WTC11 (cell line): ENCODE measurements at regions not wholly inside any gene's neighbourhood (a gene's known extent, or its start where the extent isn't known, plus 50 kb on each side); places are given as distances from the start of the nearest gene placed in this dataset.

ENCODE experiments used
- ATAC-seq: fragments of 200-7000 bp; cut with Tn5 transposase; 2 replicates; pipeline ENCODE4 v1.10.0; 2021; ENCODE audit warnings: mild to moderate bottlenecking, moderate library complexity
- CTCF ChIA-PET: fragments of 300-600 bp; sonication (Branson Sonifier 250); formaldehyde crosslinking; loops from one replicate; lab custom pipeline; 2021; ENCODE audit warnings: antibody characterized with exemption; lab: Charles Lee
- POLR2A ChIA-PET: fragments of 350-600 bp; sonication (Branson Sonifier 250); formaldehyde crosslinking; loops from one replicate; lab custom pipeline; 2021; ENCODE audit warnings: antibody characterized with exemption; lab: Charles Lee
- DNase-seq: peaks from one replicate; pipeline ENCODE4 v3.0.0; 2021; ENCODE audit warnings: low spot score
- H3K27ac Mint-ChIP-seq: 2 replicates; pipeline ENCODE4 v1.8.0; 2021; ENCODE audit warnings: mixed read lengths
- H3K27me3 Mint-ChIP-seq: 2 replicates; pipeline ENCODE4 v1.8.0; 2021; ENCODE audit warnings: low read depth, mild to moderate bottlenecking, moderate library complexity, mixed read lengths
- H3K36me3 Mint-ChIP-seq: 2 replicates; pipeline ENCODE4 v1.8.0; 2021; ENCODE audit warnings: mixed read lengths
- H3K4me1 Mint-ChIP-seq: 2 replicates; pipeline ENCODE4 v1.8.0; 2022; ENCODE audit warnings: mixed read lengths
- H3K4me3 Mint-ChIP-seq: 2 replicates; pipeline ENCODE4 v1.8.0; 2021; ENCODE audit warnings: mild to moderate bottlenecking, moderate library complexity, mixed read lengths
- H3K9me3 Mint-ChIP-seq: 2 replicates; pipeline ENCODE4 v1.8.0; 2021; ENCODE audit warnings: mixed read lengths
- CBFB ChIP-seq: sonication (generic); formaldehyde crosslinking; IDR thresholded peaks from 2 replicates; pipeline ENCODE4 v1.8.1; 2022; ENCODE audit warnings: mild to moderate bottlenecking, low read depth, missing genetic modification reagents
- GABPB1 ChIP-seq: sonication (generic); formaldehyde crosslinking; IDR thresholded peaks from 2 replicates; pipeline ENCODE4 v1.8.1; 2023; ENCODE audit warnings: mild to moderate bottlenecking, missing genetic modification reagents
- GRHL2 ChIP-seq: fragments of 250-450 bp; sonication (Bioruptor Pico); IDR thresholded peaks from 2 replicates; pipeline ENCODE4 v1.8.0; 2022; ENCODE audit warnings: mild to moderate bottlenecking, moderate library complexity; ENCODE audit not compliant: insufficient replicate concordance, severe bottlenecking
- JUN ChIP-seq: sonication (generic); formaldehyde crosslinking; IDR thresholded peaks from 2 replicates; pipeline ENCODE4 v1.8.0; 2023; ENCODE audit warnings: mild to moderate bottlenecking, missing genetic modification reagents
- NR3C1 ChIP-seq: sonication (generic); formaldehyde crosslinking; conservative IDR thresholded peaks from 2 replicates; pipeline ENCODE4 v1.8.1; 2023; ENCODE audit warnings: low read depth, mild to moderate bottlenecking, missing genetic modification reagents
- SOX15 ChIP-seq: fragments of 250-450 bp; sonication (Bioruptor Pico); IDR thresholded peaks from 2 replicates; pipeline ENCODE4 v1.9.0; 2021; ENCODE audit warnings: mild to moderate bottlenecking
- SP1 ChIP-seq: sonication (generic); formaldehyde crosslinking; conservative IDR thresholded peaks from 2 replicates; pipeline ENCODE4 v1.8.1; 2022; ENCODE audit warnings: missing genetic modification reagents
- TCF7 ChIP-seq: sonication (generic); formaldehyde crosslinking; IDR thresholded peaks from 2 replicates; pipeline ENCODE4 v1.8.0; 2022; ENCODE audit warnings: mild to moderate bottlenecking, low read depth, missing genetic modification reagents, moderate library complexity
- TP53 ChIP-seq: sonication (generic); formaldehyde crosslinking; IDR thresholded peaks from 2 replicates; pipeline ENCODE4 v1.8.1; 2023; ENCODE audit warnings: mild to moderate bottlenecking, missing genetic modification reagents
- ZNF232 ChIP-seq: sonication (generic); formaldehyde crosslinking; IDR thresholded peaks from 2 replicates; pipeline ENCODE4 v1.8.0; 2022; ENCODE audit warnings: mild to moderate bottlenecking, missing genetic modification reagents
- ZNF263 ChIP-seq: sonication (generic); formaldehyde crosslinking; IDR thresholded peaks from 2 replicates; pipeline ENCODE4 v1.8.1; 2022; ENCODE audit warnings: low read depth, mild to moderate bottlenecking, moderate library complexity, missing genetic modification reagents
- TF ChIP-seq, protein P1 (sequence below): sonication (generic); formaldehyde crosslinking; IDR thresholded peaks from 2 replicates; pipeline ENCODE4 v1.8.0; 2023; ENCODE audit warnings: mild to moderate bottlenecking, missing genetic modification reagents
- TF ChIP-seq, protein P2 (sequence below): fragments of 250-450 bp; sonication (Bioruptor Pico); IDR thresholded peaks from 2 replicates; pipeline ENCODE4 v1.9.0; 2021; ENCODE audit warnings: mild to moderate bottlenecking, borderline replicate concordance
- TF ChIP-seq, protein P3 (sequence below): sonication (generic); formaldehyde crosslinking; IDR thresholded peaks from 2 replicates; pipeline ENCODE4 v1.8.0; 2022; ENCODE audit warnings: mild to moderate bottlenecking, missing genetic modification reagents
- TF ChIP-seq, protein P4 (sequence below): sonication (generic); formaldehyde crosslinking; IDR thresholded peaks from 2 replicates; pipeline ENCODE4 v1.8.1; 2023; ENCODE audit warnings: mild to moderate bottlenecking, missing genetic modification reagents
- TF ChIP-seq, protein P5 (sequence below): fragments of 250-450 bp; sonication (Bioruptor Pico); conservative IDR thresholded peaks from 2 replicates; pipeline ENCODE4 v1.9.0; 2021; ENCODE audit warnings: mild to moderate bottlenecking
- TF ChIP-seq, protein P6 (sequence below): fragments of 250-450 bp; sonication (Bioruptor Pico); IDR thresholded peaks from 2 replicates; pipeline ENCODE4 v2.1.2; 2022; ENCODE audit warnings: mild to moderate bottlenecking, moderate library complexity
- TF ChIP-seq, protein P7 (sequence below): fragments of 250-450 bp; sonication (Bioruptor Pico); IDR thresholded peaks from 2 replicates; pipeline ENCODE4 v1.9.0; 2021; ENCODE audit warnings: mild to moderate bottlenecking

DNA sequence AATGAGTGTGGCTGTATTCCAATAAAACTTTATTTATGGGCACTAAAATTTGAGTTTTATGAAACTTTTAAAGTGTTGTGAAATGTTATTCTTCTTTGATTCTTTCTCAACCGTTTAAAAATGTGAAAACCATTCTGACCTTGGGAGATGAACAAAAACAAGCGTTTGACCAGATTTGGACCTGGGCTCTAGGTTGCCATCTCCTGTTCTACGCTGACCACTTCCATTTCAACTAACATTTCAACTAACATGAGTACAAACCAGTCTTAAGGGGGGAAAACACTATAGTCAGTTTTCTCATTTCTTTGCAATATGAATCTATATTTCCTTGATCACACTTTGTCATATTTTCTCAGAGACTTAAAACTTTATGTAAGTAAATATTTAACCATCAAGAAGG, 118.4 kb upstream of the IRX5 start (continued):
- TF ChIP-seq, protein P1, sequence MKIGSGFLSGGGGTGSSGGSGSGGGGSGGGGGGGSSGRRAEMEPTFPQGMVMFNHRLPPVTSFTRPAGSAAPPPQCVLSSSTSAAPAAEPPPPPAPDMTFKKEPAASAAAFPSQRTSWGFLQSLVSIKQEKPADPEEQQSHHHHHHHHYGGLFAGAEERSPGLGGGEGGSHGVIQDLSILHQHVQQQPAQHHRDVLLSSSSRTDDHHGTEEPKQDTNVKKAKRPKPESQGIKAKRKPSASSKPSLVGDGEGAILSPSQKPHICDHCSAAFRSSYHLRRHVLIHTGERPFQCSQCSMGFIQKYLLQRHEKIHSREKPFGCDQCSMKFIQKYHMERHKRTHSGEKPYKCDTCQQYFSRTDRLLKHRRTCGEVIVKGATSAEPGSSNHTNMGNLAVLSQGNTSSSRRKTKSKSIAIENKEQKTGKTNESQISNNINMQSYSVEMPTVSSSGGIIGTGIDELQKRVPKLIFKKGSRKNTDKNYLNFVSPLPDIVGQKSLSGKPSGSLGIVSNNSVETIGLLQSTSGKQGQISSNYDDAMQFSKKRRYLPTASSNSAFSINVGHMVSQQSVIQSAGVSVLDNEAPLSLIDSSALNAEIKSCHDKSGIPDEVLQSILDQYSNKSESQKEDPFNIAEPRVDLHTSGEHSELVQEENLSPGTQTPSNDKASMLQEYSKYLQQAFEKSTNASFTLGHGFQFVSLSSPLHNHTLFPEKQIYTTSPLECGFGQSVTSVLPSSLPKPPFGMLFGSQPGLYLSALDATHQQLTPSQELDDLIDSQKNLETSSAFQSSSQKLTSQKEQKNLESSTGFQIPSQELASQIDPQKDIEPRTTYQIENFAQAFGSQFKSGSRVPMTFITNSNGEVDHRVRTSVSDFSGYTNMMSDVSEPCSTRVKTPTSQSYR (CRISPR knock-in tag): no peak
- TF ChIP-seq, protein P2, sequence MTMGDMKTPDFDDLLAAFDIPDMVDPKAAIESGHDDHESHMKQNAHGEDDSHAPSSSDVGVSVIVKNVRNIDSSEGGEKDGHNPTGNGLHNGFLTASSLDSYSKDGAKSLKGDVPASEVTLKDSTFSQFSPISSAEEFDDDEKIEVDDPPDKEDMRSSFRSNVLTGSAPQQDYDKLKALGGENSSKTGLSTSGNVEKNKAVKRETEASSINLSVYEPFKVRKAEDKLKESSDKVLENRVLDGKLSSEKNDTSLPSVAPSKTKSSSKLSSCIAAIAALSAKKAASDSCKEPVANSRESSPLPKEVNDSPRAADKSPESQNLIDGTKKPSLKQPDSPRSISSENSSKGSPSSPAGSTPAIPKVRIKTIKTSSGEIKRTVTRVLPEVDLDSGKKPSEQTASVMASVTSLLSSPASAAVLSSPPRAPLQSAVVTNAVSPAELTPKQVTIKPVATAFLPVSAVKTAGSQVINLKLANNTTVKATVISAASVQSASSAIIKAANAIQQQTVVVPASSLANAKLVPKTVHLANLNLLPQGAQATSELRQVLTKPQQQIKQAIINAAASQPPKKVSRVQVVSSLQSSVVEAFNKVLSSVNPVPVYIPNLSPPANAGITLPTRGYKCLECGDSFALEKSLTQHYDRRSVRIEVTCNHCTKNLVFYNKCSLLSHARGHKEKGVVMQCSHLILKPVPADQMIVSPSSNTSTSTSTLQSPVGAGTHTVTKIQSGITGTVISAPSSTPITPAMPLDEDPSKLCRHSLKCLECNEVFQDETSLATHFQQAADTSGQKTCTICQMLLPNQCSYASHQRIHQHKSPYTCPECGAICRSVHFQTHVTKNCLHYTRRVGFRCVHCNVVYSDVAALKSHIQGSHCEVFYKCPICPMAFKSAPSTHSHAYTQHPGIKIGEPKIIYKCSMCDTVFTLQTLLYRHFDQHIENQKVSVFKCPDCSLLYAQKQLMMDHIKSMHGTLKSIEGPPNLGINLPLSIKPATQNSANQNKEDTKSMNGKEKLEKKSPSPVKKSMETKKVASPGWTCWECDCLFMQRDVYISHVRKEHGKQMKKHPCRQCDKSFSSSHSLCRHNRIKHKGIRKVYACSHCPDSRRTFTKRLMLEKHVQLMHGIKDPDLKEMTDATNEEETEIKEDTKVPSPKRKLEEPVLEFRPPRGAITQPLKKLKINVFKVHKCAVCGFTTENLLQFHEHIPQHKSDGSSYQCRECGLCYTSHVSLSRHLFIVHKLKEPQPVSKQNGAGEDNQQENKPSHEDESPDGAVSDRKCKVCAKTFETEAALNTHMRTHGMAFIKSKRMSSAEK: no peak
- TF ChIP-seq GABPB1 (CRISPR knock-in tag): no peak
- TF ChIP-seq SP1 (CRISPR knock-in tag): no peak
- TF ChIP-seq, protein P3, sequence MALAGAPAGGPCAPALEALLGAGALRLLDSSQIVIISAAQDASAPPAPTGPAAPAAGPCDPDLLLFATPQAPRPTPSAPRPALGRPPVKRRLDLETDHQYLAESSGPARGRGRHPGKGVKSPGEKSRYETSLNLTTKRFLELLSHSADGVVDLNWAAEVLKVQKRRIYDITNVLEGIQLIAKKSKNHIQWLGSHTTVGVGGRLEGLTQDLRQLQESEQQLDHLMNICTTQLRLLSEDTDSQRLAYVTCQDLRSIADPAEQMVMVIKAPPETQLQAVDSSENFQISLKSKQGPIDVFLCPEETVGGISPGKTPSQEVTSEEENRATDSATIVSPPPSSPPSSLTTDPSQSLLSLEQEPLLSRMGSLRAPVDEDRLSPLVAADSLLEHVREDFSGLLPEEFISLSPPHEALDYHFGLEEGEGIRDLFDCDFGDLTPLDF (CRISPR knock-in tag): no peak
- TF ChIP-seq NR3C1 (CRISPR knock-in tag): no peak
- TF ChIP-seq, protein P4, sequence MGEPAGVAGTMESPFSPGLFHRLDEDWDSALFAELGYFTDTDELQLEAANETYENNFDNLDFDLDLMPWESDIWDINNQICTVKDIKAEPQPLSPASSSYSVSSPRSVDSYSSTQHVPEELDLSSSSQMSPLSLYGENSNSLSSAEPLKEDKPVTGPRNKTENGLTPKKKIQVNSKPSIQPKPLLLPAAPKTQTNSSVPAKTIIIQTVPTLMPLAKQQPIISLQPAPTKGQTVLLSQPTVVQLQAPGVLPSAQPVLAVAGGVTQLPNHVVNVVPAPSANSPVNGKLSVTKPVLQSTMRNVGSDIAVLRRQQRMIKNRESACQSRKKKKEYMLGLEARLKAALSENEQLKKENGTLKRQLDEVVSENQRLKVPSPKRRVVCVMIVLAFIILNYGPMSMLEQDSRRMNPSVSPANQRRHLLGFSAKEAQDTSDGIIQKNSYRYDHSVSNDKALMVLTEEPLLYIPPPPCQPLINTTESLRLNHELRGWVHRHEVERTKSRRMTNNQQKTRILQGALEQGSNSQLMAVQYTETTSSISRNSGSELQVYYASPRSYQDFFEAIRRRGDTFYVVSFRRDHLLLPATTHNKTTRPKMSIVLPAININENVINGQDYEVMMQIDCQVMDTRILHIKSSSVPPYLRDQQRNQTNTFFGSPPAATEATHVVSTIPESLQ: no peak
- no peak for TF ChIP-seq TCF7 (CRISPR knock-in tag)
- TF ChIP-seq JUN (CRISPR knock-in tag): no peak
- no peak for TF ChIP-seq ZNF232
- TF ChIP-seq, protein P5, sequence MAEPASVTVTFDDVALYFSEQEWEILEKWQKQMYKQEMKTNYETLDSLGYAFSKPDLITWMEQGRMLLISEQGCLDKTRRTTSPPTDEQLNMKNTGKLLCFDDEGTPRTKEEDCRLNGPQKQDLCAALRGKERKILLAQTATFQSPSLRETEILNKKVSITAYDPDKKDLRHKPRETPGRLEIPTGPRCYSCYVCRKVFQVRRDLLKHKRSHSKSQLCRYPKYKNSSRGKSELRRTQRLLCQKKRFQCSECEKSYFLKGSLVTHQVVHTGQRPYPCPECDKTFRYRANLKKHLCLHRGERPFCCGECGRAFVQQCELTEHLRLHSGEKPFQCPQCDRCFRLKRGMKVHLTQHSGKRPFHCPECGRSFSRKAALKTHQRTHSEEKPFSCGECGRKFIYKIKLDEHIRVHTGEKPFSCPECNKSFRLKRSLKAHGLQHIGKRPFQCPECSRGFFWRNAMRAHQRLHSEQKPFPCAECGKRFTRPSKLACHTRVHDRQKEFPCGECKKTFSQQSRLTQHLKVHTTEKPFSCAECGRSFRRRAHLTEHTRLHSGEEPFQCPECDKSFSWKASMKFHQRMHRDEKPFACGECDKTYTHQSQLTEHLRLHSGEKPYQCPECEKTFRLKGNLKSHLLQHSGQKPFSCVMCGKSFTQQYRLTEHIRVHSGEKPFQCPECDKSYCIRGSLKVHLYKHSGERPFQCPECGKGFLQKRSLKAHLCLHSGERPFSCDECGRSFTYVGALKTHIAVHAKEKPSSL (CRISPR knock-in tag): no peak
- TF ChIP-seq, all 79 proteins: peak for 0

DNA sequence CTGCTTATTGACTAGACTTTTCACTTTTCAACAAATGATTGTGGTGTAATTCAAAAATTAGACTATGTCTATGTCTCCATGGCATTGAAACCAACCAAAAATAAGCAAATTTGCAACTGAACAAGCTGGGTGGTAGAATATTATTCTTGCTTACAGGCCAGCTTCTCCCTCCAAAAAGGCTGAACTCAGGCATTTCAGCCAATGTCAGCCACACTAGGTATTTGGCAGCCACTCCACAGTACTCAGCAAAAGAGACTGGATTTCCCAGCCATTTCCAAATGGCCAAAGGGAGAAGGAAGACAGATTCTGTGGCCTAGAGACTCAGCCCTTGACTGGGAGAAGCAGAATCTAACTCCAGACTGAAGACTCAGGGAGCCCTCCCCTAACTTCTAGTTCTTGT, 121.8 kb upstream of the IRX5 start:
- CTCF ChIA-PET: no interaction called here
- ATAC-seq (no peak), DNase-seq (no peak)
- no peaks in the 10 kb centered on the region for H3K36me3 Mint-ChIP-seq
- H3K9me3 Mint-ChIP-seq: no peaks in the 10 kb centered on the region
- H3K27ac Mint-ChIP-seq: no peak overlapping the region
- no peaks in the 10 kb centered on the region for H3K27me3 Mint-ChIP-seq
- H3K4me3 Mint-ChIP-seq: no peak overlapping the region
- peaks cover 25% of the 10 kb centered on the region for H3K4me1 Mint-ChIP-seq
- POLR2A ChIA-PET: no interaction called here
- TF ChIP-seq CBFB (CRISPR knock-in tag): no peak
- no peak for TF ChIP-seq SOX15
- TF ChIP-seq, protein P6, sequence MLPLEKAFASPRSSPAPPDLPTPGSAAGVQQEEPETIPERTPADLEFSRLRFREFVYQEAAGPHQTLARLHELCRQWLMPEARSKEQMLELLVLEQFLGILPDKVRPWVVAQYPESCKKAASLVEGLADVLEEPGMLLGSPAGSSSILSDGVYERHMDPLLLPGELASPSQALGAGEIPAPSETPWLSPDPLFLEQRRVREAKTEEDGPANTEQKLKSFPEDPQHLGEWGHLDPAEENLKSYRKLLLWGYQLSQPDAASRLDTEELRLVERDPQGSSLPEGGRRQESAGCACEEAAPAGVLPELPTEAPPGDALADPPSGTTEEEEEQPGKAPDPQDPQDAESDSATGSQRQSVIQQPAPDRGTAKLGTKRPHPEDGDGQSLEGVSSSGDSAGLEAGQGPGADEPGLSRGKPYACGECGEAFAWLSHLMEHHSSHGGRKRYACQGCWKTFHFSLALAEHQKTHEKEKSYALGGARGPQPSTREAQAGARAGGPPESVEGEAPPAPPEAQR: no peak
- TF ChIP-seq ZNF263 (CRISPR knock-in tag): no peak
- TF ChIP-seq NR3C1 (CRISPR knock-in tag): no peak
- no peak for TF ChIP-seq TP53 (CRISPR knock-in tag)
- TF ChIP-seq, protein P7, sequence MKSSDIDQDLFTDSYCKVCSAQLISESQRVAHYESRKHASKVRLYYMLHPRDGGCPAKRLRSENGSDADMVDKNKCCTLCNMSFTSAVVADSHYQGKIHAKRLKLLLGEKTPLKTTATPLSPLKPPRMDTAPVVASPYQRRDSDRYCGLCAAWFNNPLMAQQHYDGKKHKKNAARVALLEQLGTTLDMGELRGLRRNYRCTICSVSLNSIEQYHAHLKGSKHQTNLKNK (CRISPR knock-in tag): no peak
- TF ChIP-seq GRHL2: no peak
